ENCODE measurements at regions not wholly inside any gene's neighbourhood (a gene's known extent, or its start where the extent isn't known, plus 50 kb on each side); places are given as distances from the start of the nearest gene placed in this dataset.
"Not testable (repeated sequence)": the region's sequence is repeated elsewhere in the genome, so short reads cannot be mapped to it uniquely, and the experiment has no call there.

DNA sequence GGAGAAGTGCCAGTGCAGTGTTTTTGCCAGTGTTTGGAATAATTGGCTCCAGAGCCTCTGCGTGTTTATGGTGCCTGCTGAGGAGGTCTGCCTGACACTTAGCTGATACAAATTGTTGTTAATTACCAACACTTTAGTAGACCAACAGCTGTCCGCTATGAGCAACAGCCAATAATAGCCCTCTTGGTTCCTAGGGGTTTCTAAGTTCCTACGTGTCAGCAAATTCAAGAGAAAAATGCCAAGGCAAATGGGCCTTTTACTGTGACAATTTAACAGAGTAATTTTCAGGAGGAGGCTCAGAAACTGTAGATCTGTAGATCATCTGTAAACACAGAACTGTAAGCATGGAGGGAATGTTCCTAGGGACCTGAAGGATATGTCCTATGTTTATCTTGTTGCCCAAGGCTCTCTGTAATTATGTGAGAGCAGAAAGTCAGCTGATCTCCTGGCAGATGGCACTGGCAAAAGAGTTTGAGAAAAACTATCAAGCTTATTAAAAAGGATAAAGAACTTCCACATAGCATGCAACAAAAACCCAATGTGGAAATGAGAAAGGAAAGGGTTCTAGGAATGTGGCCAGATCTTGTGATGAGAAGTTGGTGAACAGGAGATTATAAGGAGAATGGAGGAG, 157.7 kb downstream of the GJA1 start:
- CTCF ChIA-PET = interaction anchor here (0.6 kb wide), 2 partner anchors 43 to 591 kb away, joined by 3 to 5 read pairs; no protein-coding TSS in a partner anchor
- Histone ChIP-seq H3K27ac (ENCODE audit: low read depth, low read length) (no peak overlapping the region), H3K9me3 (ENCODE audit: control insufficient read depth, insufficient read depth, low read length) (no peaks in the 10 kb centered on the region), H3K4me3 (ENCODE audit: low read depth, low read length) (no peak overlapping the region), H3K27me3 (ENCODE audit: control insufficient read depth, insufficient read depth, low read length) (no peaks in the 10 kb centered on the region)
- TF ChIP-seq, protein P1, sequence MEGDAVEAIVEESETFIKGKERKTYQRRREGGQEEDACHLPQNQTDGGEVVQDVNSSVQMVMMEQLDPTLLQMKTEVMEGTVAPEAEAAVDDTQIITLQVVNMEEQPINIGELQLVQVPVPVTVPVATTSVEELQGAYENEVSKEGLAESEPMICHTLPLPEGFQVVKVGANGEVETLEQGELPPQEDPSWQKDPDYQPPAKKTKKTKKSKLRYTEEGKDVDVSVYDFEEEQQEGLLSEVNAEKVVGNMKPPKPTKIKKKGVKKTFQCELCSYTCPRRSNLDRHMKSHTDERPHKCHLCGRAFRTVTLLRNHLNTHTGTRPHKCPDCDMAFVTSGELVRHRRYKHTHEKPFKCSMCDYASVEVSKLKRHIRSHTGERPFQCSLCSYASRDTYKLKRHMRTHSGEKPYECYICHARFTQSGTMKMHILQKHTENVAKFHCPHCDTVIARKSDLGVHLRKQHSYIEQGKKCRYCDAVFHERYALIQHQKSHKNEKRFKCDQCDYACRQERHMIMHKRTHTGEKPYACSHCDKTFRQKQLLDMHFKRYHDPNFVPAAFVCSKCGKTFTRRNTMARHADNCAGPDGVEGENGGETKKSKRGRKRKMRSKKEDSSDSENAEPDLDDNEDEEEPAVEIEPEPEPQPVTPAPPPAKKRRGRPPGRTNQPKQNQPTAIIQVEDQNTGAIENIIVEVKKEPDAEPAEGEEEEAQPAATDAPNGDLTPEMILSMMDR (IDR thresholded peaks at IDR 0.05; ENCODE audit: low read depth, low read length) = no peak
- POLR2A ChIA-PET = interaction anchor here (0.6 to 0.7 kb wide), 2 partner anchors 39 to 98 kb away, joined by 5 to 8 read pairs; no protein-coding TSS in a partner anchor
- no peak for DNase-seq (ENCODE audit: low read depth, low spot score)

DNA sequence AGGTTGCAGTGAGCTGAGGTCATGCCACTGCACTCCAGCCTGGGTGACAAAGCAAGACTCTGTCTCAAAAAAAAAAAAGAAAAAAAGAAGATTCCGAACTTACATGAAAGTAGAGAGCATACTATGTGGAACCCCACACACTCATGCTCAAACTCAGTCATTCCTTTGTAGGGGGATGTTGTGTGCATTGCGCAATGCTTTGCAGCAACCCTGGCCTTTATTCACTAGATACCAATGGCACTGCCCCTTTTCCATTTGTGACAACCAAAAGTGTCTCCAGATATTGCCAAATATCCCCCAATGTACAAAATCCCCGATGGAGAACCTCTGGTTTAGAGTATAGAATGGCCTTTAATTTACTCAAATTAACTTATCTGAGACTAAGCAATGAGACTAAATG, 158.6 kb downstream of the GJA1 start:
- TF ChIP-seq, protein P1 (IDR thresholded peaks at IDR 0.05; ENCODE audit: low read depth, low read length) = no peak
- H3K27ac ChIP-seq (ENCODE audit: low read depth, low read length) = no peak overlapping the region
- DNase-seq (ENCODE audit: low read depth, low spot score) = no peak
- ChIA-PET CTCF (no interaction called here), POLR2A (no interaction called here)
- no peaks in the 10 kb centered on the region for H3K27me3 ChIP-seq (ENCODE audit: control insufficient read depth, insufficient read depth, low read length)
- H3K9me3 ChIP-seq (ENCODE audit: control insufficient read depth, insufficient read depth, low read length) = no peaks in the 10 kb centered on the region
- H3K4me3 ChIP-seq (ENCODE audit: low read depth, low read length) = no peak overlapping the region

DNA sequence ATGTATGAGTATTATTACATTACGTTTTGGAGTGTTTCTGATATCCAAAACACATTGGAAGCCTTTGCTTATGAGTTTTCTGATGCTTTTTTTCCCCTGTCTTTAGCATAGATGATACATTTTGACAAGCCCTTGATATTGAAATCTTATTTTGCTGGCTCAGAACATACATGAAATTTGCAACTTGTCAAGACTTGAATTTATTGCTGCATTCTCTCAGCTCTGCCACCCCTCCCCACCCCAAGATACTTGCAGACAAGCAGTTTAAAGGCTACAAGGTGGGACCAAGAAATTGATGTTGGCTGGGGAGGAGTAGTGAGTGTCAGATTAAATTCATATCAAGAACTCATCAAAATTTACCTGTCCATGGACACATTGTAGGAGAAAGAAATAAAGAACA, 160.2 kb downstream of the GJA1 start:
- no peak overlapping the region for H3K4me3 ChIP-seq (ENCODE audit: low read depth, low read length)
- ChIA-PET POLR2A (no interaction called here), CTCF (no interaction called here)
- no peak overlapping the region for H3K27ac ChIP-seq (ENCODE audit: low read depth, low read length)
- DNase-seq (ENCODE audit: low read depth, low spot score) = no peak
- H3K9me3 ChIP-seq (ENCODE audit: control insufficient read depth, insufficient read depth, low read length) = no peaks in the 10 kb centered on the region
- no peaks in the 10 kb centered on the region for H3K27me3 ChIP-seq (ENCODE audit: control insufficient read depth, insufficient read depth, low read length)
- TF ChIP-seq, protein P1 (IDR thresholded peaks at IDR 0.05; ENCODE audit: low read depth, low read length) = no peak

DNA sequence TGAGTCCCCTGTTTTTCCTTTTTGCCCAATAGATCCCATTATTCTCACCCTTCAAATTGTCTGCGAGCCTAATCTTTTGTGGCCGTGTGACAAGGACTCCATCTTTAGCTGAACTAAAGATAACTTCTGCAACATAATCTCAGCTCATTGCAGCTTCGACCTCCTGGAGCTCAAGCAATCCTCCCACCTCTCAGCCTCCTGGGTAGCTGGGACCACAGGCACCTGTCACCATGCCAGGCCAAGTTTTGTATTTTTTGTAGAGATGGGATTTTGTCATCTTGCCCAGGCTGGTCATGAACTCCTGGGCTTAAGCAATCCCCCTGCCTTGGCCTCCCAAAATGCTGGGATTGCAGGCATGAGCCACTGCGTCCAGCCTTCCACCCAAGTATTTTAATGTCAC, 161.0 kb downstream of the GJA1 start:
- H3K4me3 ChIP-seq (ENCODE audit: low read depth, low read length) = no peak overlapping the region
- no peaks in the 10 kb centered on the region for H3K9me3 ChIP-seq (ENCODE audit: control insufficient read depth, insufficient read depth, low read length)
- no peak overlapping the region for H3K27ac ChIP-seq (ENCODE audit: low read depth, low read length)
- DNase-seq (ENCODE audit: low read depth, low spot score) = no peak
- no peaks in the 10 kb centered on the region for H3K27me3 ChIP-seq (ENCODE audit: control insufficient read depth, insufficient read depth, low read length)
- ChIA-PET POLR2A (no interaction called here), CTCF (no interaction called here)
- TF ChIP-seq, protein P1 (IDR thresholded peaks at IDR 0.05; ENCODE audit: low read depth, low read length) = no peak

DNA sequence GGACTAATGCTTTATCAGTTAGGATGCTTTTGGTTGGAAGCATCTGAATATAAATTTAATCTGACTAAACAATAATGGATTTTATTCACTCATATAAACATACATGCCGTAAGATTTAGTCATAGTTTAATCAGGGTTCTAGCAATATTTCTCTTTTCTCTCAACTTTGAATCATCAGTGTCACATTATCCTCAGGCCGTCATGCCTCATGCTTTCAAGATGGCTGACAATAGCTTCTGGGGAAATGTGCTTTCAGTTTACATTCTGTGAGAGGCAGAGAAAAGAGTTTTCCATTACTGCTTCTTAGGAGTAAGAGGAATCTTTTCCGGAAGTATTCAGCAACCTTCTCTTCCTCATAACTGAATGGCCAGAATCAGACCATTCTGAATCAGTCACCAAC, 162.2 kb downstream of the GJA1 start:
- no peak for DNase-seq (ENCODE audit: low read depth, low spot score)
- Histone ChIP-seq H3K27ac (ENCODE audit: low read depth, low read length) (no peak overlapping the region), H3K9me3 (ENCODE audit: control insufficient read depth, insufficient read depth, low read length) (no peaks in the 10 kb centered on the region), H3K4me3 (ENCODE audit: low read depth, low read length) (no peak overlapping the region), H3K27me3 (ENCODE audit: control insufficient read depth, insufficient read depth, low read length) (no peaks in the 10 kb centered on the region)
- CTCF ChIA-PET = no interaction called here
- TF ChIP-seq, protein P1 (IDR thresholded peaks at IDR 0.05; ENCODE audit: low read depth, low read length) = no peak
- POLR2A ChIA-PET = no interaction called here

DNA sequence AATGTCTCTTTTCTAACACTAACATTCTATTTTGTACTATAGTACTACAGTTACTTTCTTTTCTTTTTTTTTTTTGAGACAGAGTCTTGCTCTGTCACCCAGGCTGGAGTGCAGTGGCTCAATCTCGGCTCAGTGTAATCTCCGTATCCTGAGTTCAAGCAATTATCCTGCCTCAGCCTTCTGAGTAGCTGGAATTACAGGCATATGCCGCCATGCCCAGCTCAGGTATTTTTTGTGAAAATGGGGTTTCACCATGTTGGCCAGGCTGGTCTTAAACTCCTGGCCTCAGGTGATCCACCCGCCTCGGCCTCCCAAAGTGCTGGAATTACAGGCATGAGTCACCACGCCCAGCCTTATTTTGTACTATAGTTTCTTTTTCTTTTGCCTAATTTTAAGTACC, 163.9 kb downstream of the GJA1 start:
- H3K4me3 ChIP-seq (ENCODE audit: low read depth, low read length); POLR2A ChIA-PET; H3K9me3 ChIP-seq (ENCODE audit: control insufficient read depth, insufficient read depth, low read length); DNase-seq (ENCODE audit: low read depth, low spot score); H3K27ac ChIP-seq (ENCODE audit: low read depth, low read length); H3K27me3 ChIP-seq (ENCODE audit: control insufficient read depth, insufficient read depth, low read length): not testable (repeated sequence)
- CTCF ChIA-PET = interaction anchor here (0.7 to 0.9 kb wide), 2 partner anchors 10 to 94 kb away, joined by 3 read pairs; no protein-coding TSS in a partner anchor

Data from AG04450 (cell line).